Ishikawa (cell line): ENCODE measurements at regions not wholly inside any gene's neighbourhood (a gene's known extent, or its start where the extent isn't known, plus 50 kb on each side); places are given as distances from the start of the nearest gene placed in this dataset.
A peak's percentile ranks its signal among the peaks of the same experiment; 100 is the strongest.

Source experiments
- CEBPB ChIP-seq: IDR thresholded peaks from 2 replicates; pipeline ENCODE4 v1.6.1; 2012
- CREB1 ChIP-seq: IDR thresholded peaks from 2 replicates; pipeline ENCODE4 v1.6.1; 2012; ENCODE audit warnings: low read depth
- EGR1 ChIP-seq: IDR thresholded peaks from 2 replicates; pipeline ENCODE4 v1.6.1; 2012
- EP300 ChIP-seq: IDR thresholded peaks from 2 replicates; pipeline ENCODE4 v1.6.1; 2012; ENCODE audit warnings: borderline replicate concordance
- FOXM1 ChIP-seq: IDR thresholded peaks from 2 replicates; pipeline ENCODE4 v1.6.1; 2012; ENCODE audit warnings: low read depth, borderline replicate concordance
- MAX ChIP-seq: IDR thresholded peaks from 2 replicates; pipeline ENCODE4 v1.6.1; 2012
- NFIC ChIP-seq: IDR thresholded peaks from 2 replicates; pipeline ENCODE4 v1.6.1; 2012
- RAD21 ChIP-seq: IDR thresholded peaks from 2 replicates; pipeline ENCODE4 v1.6.1; 2012; ENCODE audit warnings: low read depth
- REST ChIP-seq: IDR thresholded peaks from 2 replicates; pipeline ENCODE4 v1.6.1; 2012; ENCODE audit warnings: low read depth, mild to moderate bottlenecking
- TAF1 ChIP-seq: IDR thresholded peaks from 2 replicates; pipeline ENCODE4 v1.6.1; 2012; ENCODE audit warnings: low read depth, mild to moderate bottlenecking
- TCF12 ChIP-seq: IDR thresholded peaks from 2 replicates; pipeline ENCODE4 v1.6.1; 2012; ENCODE audit warnings: low read depth
- TEAD4 ChIP-seq: IDR thresholded peaks from 2 replicates; pipeline ENCODE4 v1.6.1; 2012
- USF1 ChIP-seq: IDR thresholded peaks from 2 replicates; pipeline ENCODE4 v1.6.1; 2012
- YY1 ChIP-seq: IDR thresholded peaks from 2 replicates; pipeline ENCODE4 v1.6.1; 2012; ENCODE audit warnings: low read depth
- ZBTB7A ChIP-seq: IDR thresholded peaks from 2 replicates; pipeline ENCODE4 v1.6.1; 2012; ENCODE audit warnings: low read depth

GRCh38 chr14:23828001-23828400 is 125.6 kb upstream of the DHRS4 start:
- TF ChIP-seq MAX (no peak), TEAD4 (no peak), NFIC (no peak)

- TF ChIP-seq TAF1, result no peak
- no peak for TF ChIP-seq EGR1
These were observed 125.0 kb upstream of the DHRS4 start for GRCh38 chr14:23828616-23829015.

- TF ChIP-seq YY1, result peak; percentile 41; the same call in 1 of the 2 replicates
- no peak for TF ChIP-seq ZBTB7A
- TF ChIP-seq CEBPB, result no peak
- TF ChIP-seq REST, result no peak
- TF ChIP-seq RAD21, result no peak
- TF ChIP-seq MAX, result no peak
- TF ChIP-seq EP300, result no peak; the same call in 1 of the 2 replicates
- TF ChIP-seq USF1, result no peak
- TF ChIP-seq EGR1, result no peak
- no peak for TF ChIP-seq FOXM1
- TF ChIP-seq TCF12, result no peak
- TF ChIP-seq TEAD4, result peak; percentile 77
- TF ChIP-seq CREB1, result no peak
These were observed 123.7 kb upstream of the DHRS4 start for GRCh38 chr14:23829736-23830471.

GRCh38 chr14:23831596-23831995 is 122.0 kb upstream of the DHRS4 start:
- TF ChIP-seq TAF1, result no peak
- TF ChIP-seq ZBTB7A, result no peak
- no peak for TF ChIP-seq TEAD4
- no peak for TF ChIP-seq CEBPB
- no peak for TF ChIP-seq RAD21
- no peak for TF ChIP-seq MAX
- no peak for TF ChIP-seq FOXM1
- TF ChIP-seq NFIC, result no peak

GRCh38 chr14:23861666-23862065 is 91.9 kb upstream of the DHRS4 start:
- no peak for TF ChIP-seq TCF12
- TF ChIP-seq RAD21, result no peak
- no peak for TF ChIP-seq TEAD4
- no peak for TF ChIP-seq TAF1
- no peak for TF ChIP-seq YY1
- TF ChIP-seq REST, result no peak
- no peak for TF ChIP-seq EP300

- TF ChIP-seq MAX, result no peak
- no peak for TF ChIP-seq TEAD4
- TF ChIP-seq YY1, result no peak
- no peak for TF ChIP-seq ZBTB7A
- no peak for TF ChIP-seq EP300
- TF ChIP-seq EGR1, result no peak
- TF ChIP-seq USF1, result no peak
- no peak for TF ChIP-seq NFIC
- no peak for TF ChIP-seq FOXM1
- no peak for TF ChIP-seq TCF12
- no peak for TF ChIP-seq TAF1
- TF ChIP-seq CREB1, result no peak
- TF ChIP-seq REST, result no peak
- TF ChIP-seq CEBPB, result no peak
These were observed 91.1 kb upstream of the DHRS4 start for GRCh38 chr14:23862513-23862912.
